ENCODE measurements at regions not wholly inside any gene's neighbourhood (a gene's known extent, or its start where the extent isn't known, plus 50 kb on each side); places are given as distances from the start of the nearest gene placed in this dataset.

DNA sequence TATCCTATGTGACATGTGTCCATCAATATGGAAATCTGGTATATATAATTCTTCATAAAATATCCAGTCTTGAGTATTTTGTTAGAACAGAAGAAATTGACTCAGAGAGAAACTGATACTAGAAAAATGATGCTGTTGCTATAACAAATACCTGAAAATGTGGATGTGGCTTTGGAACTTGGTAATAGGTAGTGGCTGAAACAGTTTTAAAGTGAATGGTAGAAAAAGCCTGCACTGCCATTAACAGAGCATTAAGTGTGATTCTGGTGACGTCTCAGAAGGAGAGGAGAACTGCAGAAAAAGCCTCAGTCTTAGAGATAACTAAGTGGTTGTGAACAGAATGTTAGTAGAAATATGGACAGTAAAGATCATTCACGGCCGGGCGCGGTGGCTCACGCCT, 634.9 kb upstream of the ZNF608 start:
- TF ChIP-seq, protein P1, sequence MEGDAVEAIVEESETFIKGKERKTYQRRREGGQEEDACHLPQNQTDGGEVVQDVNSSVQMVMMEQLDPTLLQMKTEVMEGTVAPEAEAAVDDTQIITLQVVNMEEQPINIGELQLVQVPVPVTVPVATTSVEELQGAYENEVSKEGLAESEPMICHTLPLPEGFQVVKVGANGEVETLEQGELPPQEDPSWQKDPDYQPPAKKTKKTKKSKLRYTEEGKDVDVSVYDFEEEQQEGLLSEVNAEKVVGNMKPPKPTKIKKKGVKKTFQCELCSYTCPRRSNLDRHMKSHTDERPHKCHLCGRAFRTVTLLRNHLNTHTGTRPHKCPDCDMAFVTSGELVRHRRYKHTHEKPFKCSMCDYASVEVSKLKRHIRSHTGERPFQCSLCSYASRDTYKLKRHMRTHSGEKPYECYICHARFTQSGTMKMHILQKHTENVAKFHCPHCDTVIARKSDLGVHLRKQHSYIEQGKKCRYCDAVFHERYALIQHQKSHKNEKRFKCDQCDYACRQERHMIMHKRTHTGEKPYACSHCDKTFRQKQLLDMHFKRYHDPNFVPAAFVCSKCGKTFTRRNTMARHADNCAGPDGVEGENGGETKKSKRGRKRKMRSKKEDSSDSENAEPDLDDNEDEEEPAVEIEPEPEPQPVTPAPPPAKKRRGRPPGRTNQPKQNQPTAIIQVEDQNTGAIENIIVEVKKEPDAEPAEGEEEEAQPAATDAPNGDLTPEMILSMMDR (IDR thresholded peaks at IDR 0.05; ENCODE audit: low read depth, low read length): no peak
- no peak for DNase-seq
- Histone ChIP-seq H3K4me1 (peaks cover 3% of the 10 kb centered on the region; the same call in 1 of the 2 replicates), H3K27me3 (no peaks in the 10 kb centered on the region), H3K9me3 (no peaks in the 10 kb centered on the region), H3K4me3 (ENCODE audit: low read depth, low read length) (no peak overlapping the region), H3K36me3 (no peaks in the 10 kb centered on the region)

DNA sequence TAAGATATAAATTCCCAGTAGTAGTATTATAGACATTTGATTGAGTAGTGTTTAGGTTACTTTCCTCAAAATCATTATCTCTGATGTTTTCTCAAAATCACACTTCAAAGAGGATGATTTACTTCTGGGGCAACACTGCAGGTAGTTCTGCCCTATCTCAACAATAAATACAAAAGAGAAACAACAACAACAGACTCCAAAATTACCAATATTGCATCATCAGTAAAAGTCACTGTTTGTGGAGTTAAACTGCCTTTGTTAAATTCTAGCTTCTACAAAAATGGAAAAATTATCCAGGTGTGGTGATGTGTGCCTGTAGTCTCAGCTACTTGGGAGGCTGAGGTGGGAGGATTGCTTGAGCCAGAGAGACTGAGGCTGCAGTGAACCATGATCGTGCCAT, 637.6 kb upstream of the ZNF608 start:
- no peaks in the 10 kb centered on the region for H3K27me3 ChIP-seq
- TF ChIP-seq, protein P1 (IDR thresholded peaks at IDR 0.05; ENCODE audit: low read depth, low read length): no peak

DNA sequence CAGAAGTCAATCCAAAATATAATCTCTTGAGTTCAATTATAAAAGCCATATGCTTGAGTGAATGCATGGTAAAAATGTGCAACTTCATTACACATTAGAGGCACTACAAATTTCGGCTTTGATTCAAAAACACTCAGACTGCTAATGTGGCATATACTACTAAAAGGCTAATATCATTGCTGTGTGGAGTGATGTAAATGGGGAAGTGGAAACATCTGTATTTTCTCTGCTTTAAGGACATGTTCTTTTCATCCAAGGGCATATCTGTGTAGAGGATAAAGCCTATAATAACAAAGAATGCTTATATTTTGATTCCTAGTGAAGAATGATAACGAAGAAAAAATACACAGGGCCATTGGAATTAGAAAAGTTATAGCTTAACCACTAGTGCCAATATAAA, 643.9 kb upstream of the ZNF608 start:
- DNase-seq: no peak
- Histone ChIP-seq H3K4me1 (peaks cover 6% of the 10 kb centered on the region; the same call in 1 of the 2 replicates), H3K36me3 (no peaks in the 10 kb centered on the region), H3K27me3 (no peaks in the 10 kb centered on the region), H3K9me3 (no peaks in the 10 kb centered on the region), H3K4me3 (ENCODE audit: low read depth, low read length) (no peak overlapping the region)
- TF ChIP-seq, protein P1 (IDR thresholded peaks at IDR 0.05; ENCODE audit: low read depth, low read length): no peak

More for the DNA sequence above, 637.6 kb upstream of the ZNF608 start:
- DNase-seq: no peak
- H3K9me3 ChIP-seq: no peaks in the 10 kb centered on the region
- H3K4me1 ChIP-seq: peaks cover 6% of the 10 kb centered on the region; the same call in 1 of the 2 replicates
- no peaks in the 10 kb centered on the region for H3K36me3 ChIP-seq
- H3K4me3 ChIP-seq (ENCODE audit: low read depth, low read length): no peak overlapping the region

DNA sequence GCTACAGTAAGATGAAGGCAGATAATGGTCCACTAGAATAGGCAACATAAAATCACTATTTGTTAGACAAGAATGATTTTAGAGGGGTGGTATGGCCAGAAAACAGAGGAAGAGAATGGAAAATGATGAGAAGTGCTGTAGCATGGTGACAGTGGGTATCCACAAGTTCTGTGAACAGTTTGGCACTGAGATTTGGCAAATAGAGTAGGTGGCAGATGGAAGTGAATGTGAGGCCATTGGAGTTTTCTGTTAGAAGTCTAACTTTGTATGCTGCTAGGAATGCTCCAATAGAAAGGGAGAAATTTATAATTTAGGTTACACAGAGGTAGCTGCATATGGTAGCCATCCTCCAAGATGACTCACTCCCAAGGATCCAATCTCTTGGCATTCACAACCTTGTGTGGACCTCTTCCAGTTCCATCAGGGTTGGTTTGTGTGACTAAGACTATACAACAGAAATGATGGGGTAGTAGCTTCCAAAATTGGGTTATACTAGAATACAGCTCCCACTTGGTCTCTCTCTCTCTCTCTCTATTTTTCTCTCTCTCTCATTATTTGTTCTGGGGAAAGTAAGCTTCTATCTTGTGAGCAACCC, 646.9 kb upstream of the ZNF608 start:
- TF ChIP-seq, protein P1 (IDR thresholded peaks at IDR 0.05; ENCODE audit: low read depth, low read length): no peak
- Histone ChIP-seq H3K4me3 (ENCODE audit: low read depth, low read length) (no peak overlapping the region), H3K27me3 (no peaks in the 10 kb centered on the region), H3K36me3 (no peaks in the 10 kb centered on the region), H3K9me3 (no peaks in the 10 kb centered on the region), H3K4me1 (no peaks in the 10 kb centered on the region; the same call in 1 of the 2 replicates)
- DNase-seq: no peak

DNA sequence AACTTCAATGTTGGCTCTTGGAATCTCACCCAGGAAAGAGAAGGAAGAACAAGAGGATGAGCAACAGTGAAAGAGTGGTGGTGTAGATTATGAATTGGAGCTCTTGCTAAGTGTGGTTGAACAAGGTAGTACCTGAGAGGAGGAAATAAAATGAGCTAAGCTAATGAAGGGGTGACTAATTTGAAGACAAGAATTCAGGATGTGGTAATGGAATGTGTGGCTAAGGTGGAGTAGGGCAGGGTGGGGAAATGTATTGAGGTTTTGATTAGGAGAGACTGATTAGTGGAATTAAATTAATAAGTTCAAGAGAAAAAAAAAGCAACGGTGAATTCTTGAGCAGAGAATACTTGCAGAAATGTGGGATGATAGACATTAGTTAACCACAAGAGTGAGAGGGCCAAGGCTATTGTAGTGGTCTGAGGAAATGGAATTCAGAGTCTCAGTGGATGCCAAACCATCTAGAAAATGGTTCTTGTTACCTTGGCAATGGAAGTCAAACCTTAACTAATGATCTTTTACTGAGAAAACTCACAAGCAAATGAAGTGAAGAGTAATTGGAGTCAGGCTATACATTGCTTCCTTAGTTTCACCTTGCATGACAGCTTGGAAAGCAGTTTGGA, 648.3 kb upstream of the ZNF608 start:
- Histone ChIP-seq H3K4me3 (ENCODE audit: low read depth, low read length) (no peak overlapping the region), H3K9me3 (no peaks in the 10 kb centered on the region), H3K27me3 (no peaks in the 10 kb centered on the region), H3K36me3 (no peaks in the 10 kb centered on the region), H3K4me1 (no peaks in the 10 kb centered on the region; the same call in 1 of the 2 replicates)
- no peak for DNase-seq
- TF ChIP-seq, protein P1 (IDR thresholded peaks at IDR 0.05; ENCODE audit: low read depth, low read length): no peak

DNA sequence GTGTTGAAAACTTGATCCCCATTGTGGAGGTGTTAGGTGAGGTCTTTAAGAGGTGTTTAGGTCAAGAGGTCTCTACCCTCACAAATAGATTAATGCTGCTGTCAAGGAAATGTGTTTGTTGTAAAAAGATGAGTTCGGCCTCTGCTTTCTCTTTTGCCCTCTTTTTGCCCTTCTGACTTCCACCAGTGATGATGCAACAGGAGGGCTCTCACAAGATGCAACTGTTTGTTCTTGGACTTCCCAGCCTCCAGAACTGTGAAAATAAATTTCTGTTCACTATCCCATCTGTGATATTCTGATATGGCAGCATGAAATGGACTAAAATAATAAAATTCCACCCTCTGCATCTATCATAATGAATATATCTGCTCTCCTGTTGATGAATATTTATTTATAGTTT, 650.0 kb upstream of the ZNF608 start:
- no peak for DNase-seq
- no peaks in the 10 kb centered on the region for H3K36me3 ChIP-seq
- H3K4me1 ChIP-seq: no peaks in the 10 kb centered on the region; the same call in 1 of the 2 replicates

More for the DNA sequence above, 650.0 kb upstream of the ZNF608 start:
- TF ChIP-seq, protein P1 (IDR thresholded peaks at IDR 0.05; ENCODE audit: low read depth, low read length): no peak
- Histone ChIP-seq H3K4me3 (ENCODE audit: low read depth, low read length) (no peak overlapping the region), H3K9me3 (no peaks in the 10 kb centered on the region), H3K27me3 (no peaks in the 10 kb centered on the region)
